ENCODE measurements at regions not wholly inside any gene's neighbourhood (a gene's known extent, or its start where the extent isn't known, plus 50 kb on each side); places are given as distances from the start of the nearest gene placed in this dataset.

- H3K56ac ChIP-seq (ENCODE audit: extremely low read depth, insufficient read depth, low read length): no peak overlapping the region
Observed at GRCh38 chr9:32128546-32128945, 255.9 kb upstream of the ACO1 start.

More at GRCh38 chr9:32128546-32128945, 255.9 kb upstream of the ACO1 start:
- dilution Hi-C loops (cut with HindIII; ENCODE audit: low sequenced_read_pairs, unreplicated experiment): no loop called here
- H3K18ac ChIP-seq (ENCODE audit: low read depth, low read length): no peak overlapping the region
- H3K9ac ChIP-seq (ENCODE audit: low read depth, low read length): no peak overlapping the region
- H4K91ac ChIP-seq (ENCODE audit: insufficient read depth, low read depth, low read length): no peak overlapping the region
- H3K27ac ChIP-seq (ENCODE audit: insufficient read depth, low read length): no peak overlapping the region
- POLR2A ChIA-PET (ENCODE audit: unreplicated experiment): no interaction called here
- 20% methylated on average over 1 of the region's 3 CpGs; no CpG with 5 or more reads in 1 of the 2 experiments for WGBS, 2 experiments (ENCODE audit: extremely low coverage in 2 of 2, insufficient read length in 1 of 2)
- H3K4me2 ChIP-seq (ENCODE audit: low read depth, low read length): no peak overlapping the region
- H3K79me1 ChIP-seq (ENCODE audit: low read depth in 1 of 2, low read length in 2 of 2): no peaks in the 10 kb centered on the region
- no peak overlapping the region for H4K8ac ChIP-seq (ENCODE audit: low read depth in 2 of 2, low read length in 2 of 2)
- intact Hi-C loops (cut with micrococcal nuclease): no loop called here
- no peaks in the 10 kb centered on the region for H3K36me3 ChIP-seq (ENCODE audit: control insufficient read depth, insufficient read depth, low read length)
- H3K4me3 ChIP-seq (ENCODE audit: insufficient read depth, low read depth, low read length): no peak overlapping the region
- no peaks in the 10 kb centered on the region for H3K4me1 ChIP-seq (ENCODE audit: control insufficient read depth, insufficient read depth, low read length)
- no peaks in the 10 kb centered on the region for H3K9me1 ChIP-seq (ENCODE audit: insufficient read depth, low read length)
- H3K23ac ChIP-seq (ENCODE audit: low read depth, low read length): no peak overlapping the region
- H2AFZ ChIP-seq (replicated peaks; ENCODE audit: low read length, poor library complexity): no peak overlapping the region
- H4K20me1 ChIP-seq (ENCODE audit: insufficient read depth, low read length): no peaks in the 10 kb centered on the region
- H3K4ac ChIP-seq (ENCODE audit: low read depth, low read length): no peak overlapping the region
- no peak overlapping the region for H3K14ac ChIP-seq (replicated peaks; ENCODE audit: low read depth, low read length)
- in situ Hi-C loops (cut with MboI; ENCODE audit: low sequenced_read_pairs): no loop called here
- no peaks in the 10 kb centered on the region for H3K27me3 ChIP-seq (ENCODE audit: control insufficient read depth, insufficient read depth, low read length)
- no peak overlapping the region for H2BK20ac ChIP-seq (ENCODE audit: low read depth, low read length)
- DNase-seq (no peak), ATAC-seq (ENCODE audit: low read depth) (no peak)
- H2BK15ac ChIP-seq (ENCODE audit: low read depth, low read length): no peak overlapping the region
- BruUV-seq (replicated peaks): no TSS peak
- peaks cover 3% of the 10 kb centered on the region; the same call in 1 of the 2 replicates for H3K9me3 ChIP-seq (ENCODE audit: control insufficient read depth, insufficient read depth, low read length)
- no peak overlapping the region for H2BK120ac ChIP-seq (ENCODE audit: low read depth, low read length)
- no peak overlapping the region for H2AK5ac ChIP-seq (ENCODE audit: low read depth, low read length)
- H2BK5ac ChIP-seq (ENCODE audit: low read depth, low read length, poor library complexity, severe bottlenecking): no peak overlapping the region
- CTCF ChIA-PET: no interaction called here
- TF ChIP-seq MXI1 (IDR thresholded peaks at IDR 0.05; ENCODE audit: borderline replicate concordance, low read depth, low read length) (no peak), RCOR1 (IDR thresholded peaks at IDR 0.05; ENCODE audit: insufficient replicate concordance, low read length) (no peak), NFE2L2 (IDR thresholded peaks at IDR 0.05; ENCODE audit: low read depth, low read length) (no peak), ELK1 (IDR thresholded peaks at IDR 0.05; ENCODE audit: borderline replicate concordance, low read depth, low read length) (no peak), BHLHE40 (IDR thresholded peaks at IDR 0.05; ENCODE audit: low read depth, low read length) (no peak), MAFK (IDR thresholded peaks at IDR 0.05; ENCODE audit: low read depth, low read length) (no peak), SMC3 (IDR thresholded peaks at IDR 0.05; ENCODE audit: low read depth, low read length) (no peak), MAZ (IDR thresholded peaks at IDR 0.05; ENCODE audit: borderline replicate concordance, low read depth, low read length) (no peak), RFX5 (IDR thresholded peaks at IDR 0.05; ENCODE audit: low read depth, low read length) (no peak), USF2 (IDR thresholded peaks at IDR 0.05; ENCODE audit: low read depth, low read length) (no peak), FOS (IDR thresholded peaks at IDR 0.05; ENCODE audit: low read depth, low read length) (no peak), RAD21 (IDR thresholded peaks at IDR 0.05; ENCODE audit: low read length) (no peak), CEBPB (IDR thresholded peaks at IDR 0.05; ENCODE audit: low read depth, low read length) (no peak), CHD1 (IDR thresholded peaks at IDR 0.05; ENCODE audit: low read depth, low read length) (no peak), POLR2A (IDR thresholded peaks at IDR 0.05; ENCODE audit: low read depth, low read length) (no peak), CTCF (conservative IDR thresholded peaks at IDR 0.05; ENCODE audit: low read depth, low read length) (no peak)
- no peak overlapping the region for H2AK9ac ChIP-seq (replicated peaks; ENCODE audit: low read depth, low read length, poor library complexity)
- no peak overlapping the region for H4K5ac ChIP-seq (ENCODE audit: low read depth, low read length)
